GM12878 (cell line): ENCODE measurements at regions not wholly inside any gene's neighbourhood (a gene's known extent, or its start where the extent isn't known, plus 50 kb on each side); places are given as distances from the start of the nearest gene placed in this dataset.

Source experiments
- ATAC-seq: fragments of 200-7000 bp; cut with Tn5 transposase; 3 replicates; pipeline ENCODE4 v1.9.1; 2020; ENCODE audit warnings: mild to moderate bottlenecking, moderate library complexity
- BruUV-seq: library from RNA; stranded (reverse); fragments of 400-500 nt; replicated peaks from 2 replicates; lab custom pipeline; 2021; lab: Mats Ljungman, UMichigan
- CTCF ChIA-PET: fragments of 300-600 bp; sonication (Branson Sonifier 250); formaldehyde crosslinking; extraction: SDS; loops from one replicate; lab custom pipeline; 2021; ENCODE audit warnings: inconsistent platforms; lab: Yijun Ruan, JAX
- POLR2A ChIA-PET: fragments of 350-600 bp; formaldehyde crosslinking; extraction: SDS; loops from one replicate; lab custom pipeline; 2021; ENCODE audit warnings: inconsistent platforms; lab: Charles Lee
- RAD21 ChIA-PET: fragments of 300-600 bp; sonication (Branson Sonifier 250); formaldehyde crosslinking; loops from one replicate; lab custom pipeline; 2023; ENCODE audit warnings: antibody characterized with exemption; ENCODE audit not compliant: unreplicated experiment; lab: Charles Lee
- SMC1A ChIA-PET: fragments of 300-600 bp; sonication (Branson Sonifier 250); formaldehyde crosslinking; loops from one replicate; lab custom pipeline; 2023; ENCODE audit not compliant: unreplicated experiment, uncharacterized antibody; lab: Charles Lee
- DNase-seq: peaks from one replicate; pipeline ENCODE4 v3.0.0-alpha.2; 2011; ENCODE audit warnings: low read depth, low spot score
- FAIRE-seq: peaks from 3 replicates; lab custom pipeline; 2011; peaks lifted over from hg19 to GRCh38; lab: Jason Lieb, UNC
- H2AFZ ChIP-seq: 2 replicates; pipeline ENCODE4 v1.6.0; 2011; ENCODE audit warnings: low read depth, low read length, control low read depth; ENCODE audit not compliant: control insufficient read depth
- H3K27ac ChIP-seq: 2 replicates; pipeline ENCODE4 v1.5.1; 2011; ENCODE audit warnings: control low read depth; ENCODE audit not compliant: control insufficient read depth, insufficient read depth
- H3K27me3 ChIP-seq, 2 experiments: replicated peaks in 1 of 2; 2 replicates each; pipeline versions ENCODE4 v1.6.0 to v1.6.1; 2011; ENCODE audit warnings: low read length in 1 of 2; ENCODE audit not compliant: control insufficient read depth in 2 of 2, insufficient read depth in 2 of 2
- H3K36me3 ChIP-seq, 2 experiments: 2 replicates each; pipeline ENCODE4 v1.5.1; 2011; ENCODE audit warnings: low read length in 1 of 2; ENCODE audit not compliant: control insufficient read depth in 2 of 2, insufficient read depth in 2 of 2
- H3K4me1 ChIP-seq: 2 replicates; pipeline ENCODE4 v1.6.1; 2011; ENCODE audit warnings: mild to moderate bottlenecking, low read length, moderate library complexity, mixed read lengths; ENCODE audit not compliant: control insufficient read depth, insufficient read depth
- H3K4me2 ChIP-seq: 2 replicates; pipeline ENCODE4 v1.6.0; 2011; ENCODE audit warnings: control low read depth; ENCODE audit not compliant: control insufficient read depth, insufficient read depth
- H3K4me3 ChIP-seq: fragments of 200-600 bp; sonication (generic); 2 replicates; pipeline ENCODE4 v1.5.1; 2016
- H3K79me2 ChIP-seq: 2 replicates; pipeline ENCODE4 v1.6.0; 2011; ENCODE audit warnings: low read length; ENCODE audit not compliant: control insufficient read depth, insufficient read depth
- H3K9ac ChIP-seq: 2 replicates; pipeline ENCODE4 v1.8.0; 2011; ENCODE audit warnings: low read length, control low read depth, mixed read lengths; ENCODE audit not compliant: control insufficient read depth, insufficient read depth
- H3K9me3 ChIP-seq: replicated peaks from 3 replicates; pipeline ENCODE4 v1.5.1; 2011; ENCODE audit warnings: mild to moderate bottlenecking, low read length; ENCODE audit not compliant: control insufficient read depth, insufficient read depth
- H4K20me1 ChIP-seq: 2 replicates; pipeline ENCODE4 v1.6.0; 2011; ENCODE audit not compliant: control insufficient read depth, insufficient read depth
- BMI1 ChIP-seq: fragments of 450-650 bp; IDR thresholded peaks from 2 replicates; pipeline ENCODE4 v1.6.1; 2016; ENCODE audit warnings: mild to moderate bottlenecking, moderate library complexity, borderline replicate concordance
- GATAD2B ChIP-seq: fragments of 450-650 bp; conservative IDR thresholded peaks from 2 replicates; pipeline ENCODE4 v1.6.1; 2017; ENCODE audit warnings: low read depth, mild to moderate bottlenecking, moderate library complexity
- MAX ChIP-seq: IDR thresholded peaks from 2 replicates; pipeline ENCODE4 v1.6.1; 2012; ENCODE audit warnings: low read depth, low read length, improper control_type of control experiment
- MXI1 ChIP-seq: fragments of 150-350 bp; IDR thresholded peaks from 2 replicates; pipeline ENCODE4 v1.6.1; 2011; ENCODE audit warnings: low read depth, mild to moderate bottlenecking, inconsistent platforms, low read length, improper control_type of control experiment
- MYC ChIP-seq: IDR thresholded peaks from 2 replicates; pipeline ENCODE4 v1.6.1; 2011; ENCODE audit warnings: mild to moderate bottlenecking, low read length, moderate library complexity, inconsistent platforms; ENCODE audit not compliant: insufficient read depth, insufficient replicate concordance, insufficient read length, severe bottlenecking
- NFIC ChIP-seq: IDR thresholded peaks from 2 replicates; pipeline ENCODE4 v1.6.1; 2012; ENCODE audit warnings: low read depth, mild to moderate bottlenecking, inconsistent platforms, low read length, moderate library complexity
- POLR2AphosphoS2 ChIP-seq: IDR thresholded peaks from 2 replicates; pipeline ENCODE4 v1.6.1; 2011; ENCODE audit warnings: low read depth, mild to moderate bottlenecking, low read length, improper control_type of control experiment, moderate library complexity
- PRDM15 ChIP-seq: fragments of 450-650 bp; formaldehyde crosslinking; IDR thresholded peaks from 2 replicates; pipeline ENCODE4 v1.4.0; 2020; ENCODE audit warnings: mild to moderate bottlenecking, moderate library complexity
- SMAD1 ChIP-seq: fragments of 450-650 bp; IDR thresholded peaks from 2 replicates; pipeline ENCODE4 v1.6.1; 2018; ENCODE audit warnings: mild to moderate bottlenecking, low read depth; ENCODE audit not compliant: partially characterized antibody
- SMC3 ChIP-seq: IDR thresholded peaks from 2 replicates; pipeline ENCODE4 v1.6.1; 2011; ENCODE audit warnings: low read length, improper control_type of control experiment, borderline replicate concordance
- STAT3 ChIP-seq: IDR thresholded peaks from 2 replicates; pipeline ENCODE4 v1.6.1; 2011; ENCODE audit warnings: low read depth, low read length, improper control_type of control experiment
- ZBTB11 ChIP-seq: fragments of 450-650 bp; formaldehyde crosslinking; IDR thresholded peaks from 2 replicates; pipeline ENCODE4 v1.5.0; 2022; ENCODE audit warnings: mild to moderate bottlenecking, missing genetic modification characterization
- ZSCAN29 ChIP-seq: fragments of 450-650 bp; IDR thresholded peaks from 2 replicates; pipeline ENCODE4 v1.6.1; 2017; ENCODE audit warnings: mild to moderate bottlenecking, moderate library complexity
- WGBS: methylation state at CpG from one replicate; pipeline ENCODE4 v1.1.6; 2016; ENCODE audit warnings: low lambda C conversion rate; ENCODE audit not compliant: insufficient replicate concordance, insufficient coverage; ENCODE audit errors: missing lambda C conversion rate; 5-methylcytosine and 5-hydroxymethylcytosine counted together
- in situ Hi-C: fragments of 300-500 bp; cut with MboI; formaldehyde crosslinking; loops from 9 replicates; pipeline ENCODE4 v1.14.3; 2018; ENCODE audit warnings: mixed read lengths
- intact Hi-C: fragments of 100-400 bp; cut with micrococcal nuclease; formaldehyde crosslinking; loops from one replicate; pipeline ENCODE4 v1.14.2; 2022; ENCODE audit not compliant: unreplicated experiment

DNA sequence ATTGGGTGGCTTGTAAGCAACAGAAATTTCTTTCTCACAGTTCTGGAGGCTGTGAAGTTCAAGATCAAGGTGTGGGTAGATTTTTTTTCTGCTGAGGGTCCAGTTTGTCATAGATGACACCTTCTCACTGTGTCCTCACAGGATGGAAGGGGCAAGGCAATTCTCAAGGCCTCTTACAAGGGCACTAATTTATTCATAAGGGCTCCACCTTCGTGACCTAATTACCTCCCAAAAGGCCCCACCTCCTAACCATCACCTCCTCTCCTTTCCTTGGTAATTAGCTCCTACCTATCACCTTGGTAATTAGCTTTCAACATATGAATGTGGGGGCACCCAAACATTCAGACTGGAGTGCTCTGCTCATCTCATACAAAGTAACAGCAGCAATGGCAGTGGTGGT, 92.3 kb upstream of the CD44 start:
- no peak for ATAC-seq
- H3K9ac ChIP-seq, result no peak overlapping the region
- no peak for FAIRE-seq
- H3K27ac ChIP-seq, result no peak overlapping the region
- 100% methylated on average over 1 of the region's 1 CpG for WGBS
- H2AFZ ChIP-seq, result no peak overlapping the region
- no TSS peak for BruUV-seq
- H3K4me1 ChIP-seq, result peaks cover 20% of the 10 kb centered on the region
- no peaks in the 10 kb centered on the region for H4K20me1 ChIP-seq
- H3K36me3 ChIP-seq, result no peaks in the 10 kb centered on the region
- ChIA-PET POLR2A (no interaction called here), RAD21 (no interaction called here), SMC1A (interaction anchor here (1.0 to 1.4 kb wide), 4 partner anchors 13 to 37 kb away, joined by 3 to 5 read pairs (median 4); no protein-coding TSS in a partner anchor), CTCF (interaction anchor here (1.2 kb wide), 1 partner anchor 12 kb away, joined by 4 read pairs; no protein-coding TSS in a partner anchor)
- H3K27me3 ChIP-seq, result no peaks in the 10 kb centered on the region
- no peak for DNase-seq
- no peaks in the 10 kb centered on the region for H3K79me2 ChIP-seq
- no peak overlapping the region for H3K4me3 ChIP-seq
- H3K4me2 ChIP-seq, result no peak overlapping the region
- peaks cover 12% of the 10 kb centered on the region; the same call in 2 of the 3 replicates for H3K9me3 ChIP-seq
- in situ Hi-C loops, result no loop called here
- intact Hi-C loops, result no loop called here
- no peak for TF ChIP-seq ZBTB11 (CRISPR knock-in tag)
- no peak for TF ChIP-seq POLR2AphosphoS2
- no peak for TF ChIP-seq GATAD2B
- TF ChIP-seq ZSCAN29, result no peak
- no peak for TF ChIP-seq MXI1
- no peak for TF ChIP-seq MYC
- TF ChIP-seq SMAD1, result no peak
- no peak for TF ChIP-seq STAT3
- no peak for TF ChIP-seq SMC3
- no peak for TF ChIP-seq NFIC
- no peak for TF ChIP-seq BMI1
- no peak for TF ChIP-seq MAX
- TF ChIP-seq PRDM15, result no peak
